GM21717 (cell line): ENCODE measurements at regions not wholly inside any gene's neighbourhood (a gene's known extent, or its start where the extent isn't known, plus 50 kb on each side); places are given as distances from the start of the nearest gene placed in this dataset.

Experiments used
- ATAC-seq: cut with Tn5 transposase; IDR thresholded peaks from one replicate; pipeline ENCODE4 v1.9.1; 2021; ENCODE audit warnings: mild to moderate bottlenecking, moderate library complexity; ENCODE audit not compliant: unreplicated experiment

DNA sequence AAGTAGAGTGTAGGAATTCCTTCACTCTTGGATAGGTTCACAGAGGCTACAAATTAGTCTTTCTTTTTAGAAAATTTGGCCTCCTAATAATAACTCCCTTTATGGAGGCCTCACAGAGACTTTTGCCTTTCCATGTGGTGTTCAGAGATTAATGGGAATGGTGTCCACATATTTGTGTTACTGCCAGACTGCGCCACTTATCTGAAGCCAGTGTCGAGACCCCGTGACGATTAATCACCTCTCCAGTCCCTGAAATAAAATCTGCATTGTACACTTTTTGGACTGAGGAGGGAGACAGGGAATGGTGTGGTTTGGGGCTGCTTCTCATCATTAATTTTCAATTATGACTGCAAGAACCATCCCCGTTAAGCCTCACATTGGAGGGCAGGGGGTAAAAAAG lies 980.5 kb downstream of the FLRT2 start:
- no peak for ATAC-seq

DNA sequence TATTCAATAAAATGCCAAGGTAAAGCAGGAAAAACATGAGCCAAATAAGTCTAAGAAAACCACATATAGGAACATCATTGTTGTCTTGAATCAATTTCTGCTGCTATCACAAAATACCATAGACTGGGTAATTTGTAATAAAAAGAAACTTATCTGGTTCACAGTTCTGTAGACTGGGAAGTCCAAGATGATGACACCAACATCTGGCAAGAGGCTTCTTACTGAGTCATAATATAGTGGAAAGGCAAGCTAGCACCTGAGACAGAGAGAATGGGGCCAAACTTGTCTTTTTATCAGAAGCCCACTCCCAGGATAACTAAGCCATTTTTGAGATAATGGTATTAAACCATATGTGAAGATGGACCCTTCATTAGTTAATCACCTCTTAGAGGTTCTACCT lies 975.9 kb downstream of the FLRT2 start:
- no peak for ATAC-seq

DNA sequence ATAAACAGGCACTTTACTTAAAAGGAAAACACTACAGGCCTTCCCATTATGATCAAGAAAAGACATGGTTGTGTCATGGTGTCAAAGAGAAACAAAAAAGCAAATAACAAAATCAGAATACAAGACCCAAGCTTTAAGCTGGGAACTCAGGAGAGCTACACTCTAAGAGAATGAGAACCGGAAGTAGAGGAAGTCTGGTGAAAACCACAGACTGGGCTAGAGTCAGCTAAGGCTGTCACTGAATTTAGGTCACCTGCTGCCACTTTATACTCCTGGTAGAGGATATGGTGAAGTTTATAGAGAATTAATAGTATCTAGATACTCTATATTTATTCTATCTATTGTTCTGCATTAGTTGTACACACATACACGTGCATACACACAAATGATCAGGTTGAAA lies 971.7 kb downstream of the FLRT2 start:
- ATAC-seq = no peak

DNA sequence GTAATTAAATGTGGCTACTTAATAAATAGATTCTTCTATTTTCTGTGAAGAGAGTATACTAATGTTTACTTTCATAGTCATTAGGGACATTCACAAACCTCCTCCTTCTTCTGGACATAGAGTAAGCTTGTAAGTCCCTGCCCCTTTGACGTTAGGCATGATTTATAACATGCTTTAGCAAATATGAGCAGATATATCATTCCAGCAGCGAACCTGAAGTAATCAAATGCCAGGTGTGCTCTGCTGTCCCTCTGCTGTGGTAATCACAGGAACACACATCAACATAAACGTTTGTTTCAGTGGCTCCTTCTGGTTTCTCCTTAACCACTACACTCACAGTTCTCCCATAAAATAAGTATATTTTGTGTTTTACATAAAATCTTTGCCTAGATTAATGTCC lies 961.8 kb downstream of the FLRT2 start:
- no peak for ATAC-seq

DNA sequence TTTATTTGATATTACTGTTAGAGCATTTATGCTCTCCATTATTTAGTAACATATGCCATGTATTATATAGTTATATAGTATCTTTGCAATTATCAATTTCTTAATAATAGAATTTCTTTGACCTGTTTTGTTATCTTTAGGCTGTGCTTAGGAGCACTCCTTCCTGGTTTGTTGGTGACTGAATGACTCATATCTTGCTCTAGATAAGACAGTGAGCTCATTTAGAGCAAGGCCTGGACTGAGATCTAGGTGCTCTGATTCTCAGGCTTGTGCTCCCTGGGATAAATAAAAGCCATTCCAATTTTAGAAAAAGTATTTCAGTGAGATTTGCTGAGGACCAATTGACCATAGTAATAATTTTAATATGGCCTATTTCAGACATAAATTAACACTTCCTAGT lies 951.2 kb downstream of the FLRT2 start:
- ATAC-seq = no peak

DNA sequence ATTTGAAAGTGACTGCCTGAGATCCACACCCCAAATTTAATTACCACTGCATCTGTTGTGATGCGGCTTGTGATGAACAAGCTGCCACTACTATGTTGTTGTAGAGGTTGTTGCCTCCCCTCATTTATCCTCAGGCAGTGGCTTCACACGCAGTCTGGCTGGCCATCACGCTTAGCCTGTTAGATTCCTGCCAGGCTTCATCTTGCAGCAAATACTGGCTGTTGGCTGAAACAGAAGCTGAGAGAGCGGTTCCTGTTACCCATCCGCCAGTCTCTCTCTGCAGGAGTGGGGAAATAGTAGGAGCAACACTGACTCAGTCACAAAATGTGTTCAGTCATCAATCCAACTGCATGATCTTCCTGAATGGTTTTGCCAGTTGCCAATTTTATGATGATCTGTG lies 934.4 kb downstream of the FLRT2 start:
- no peak for ATAC-seq

DNA sequence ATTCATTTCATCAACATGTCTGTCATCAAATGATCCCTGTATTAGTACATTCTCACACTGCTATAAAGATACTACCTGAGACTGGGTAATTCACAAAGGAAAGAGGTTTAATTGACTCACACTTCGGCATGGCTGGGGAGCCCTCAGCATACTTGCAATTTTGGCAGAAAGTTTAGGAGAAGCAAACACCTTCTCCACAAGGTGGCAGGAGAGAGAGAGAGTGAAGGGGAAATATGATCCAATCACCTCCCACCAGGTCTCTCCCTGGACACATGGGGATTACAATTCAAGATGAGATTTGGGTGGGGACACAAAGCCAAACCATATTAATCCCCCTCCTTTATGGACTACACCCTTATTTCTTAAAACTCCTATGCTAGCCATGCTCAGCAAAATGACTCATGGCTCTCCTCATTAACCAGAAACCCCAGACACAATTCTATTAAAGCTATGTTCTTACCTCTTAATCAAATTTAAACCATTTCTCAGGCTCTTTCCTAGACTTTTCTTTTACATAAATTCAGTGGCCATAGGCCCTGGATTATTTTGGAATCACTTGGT lies 932.3 kb downstream of the FLRT2 start:
- no peak for ATAC-seq

DNA sequence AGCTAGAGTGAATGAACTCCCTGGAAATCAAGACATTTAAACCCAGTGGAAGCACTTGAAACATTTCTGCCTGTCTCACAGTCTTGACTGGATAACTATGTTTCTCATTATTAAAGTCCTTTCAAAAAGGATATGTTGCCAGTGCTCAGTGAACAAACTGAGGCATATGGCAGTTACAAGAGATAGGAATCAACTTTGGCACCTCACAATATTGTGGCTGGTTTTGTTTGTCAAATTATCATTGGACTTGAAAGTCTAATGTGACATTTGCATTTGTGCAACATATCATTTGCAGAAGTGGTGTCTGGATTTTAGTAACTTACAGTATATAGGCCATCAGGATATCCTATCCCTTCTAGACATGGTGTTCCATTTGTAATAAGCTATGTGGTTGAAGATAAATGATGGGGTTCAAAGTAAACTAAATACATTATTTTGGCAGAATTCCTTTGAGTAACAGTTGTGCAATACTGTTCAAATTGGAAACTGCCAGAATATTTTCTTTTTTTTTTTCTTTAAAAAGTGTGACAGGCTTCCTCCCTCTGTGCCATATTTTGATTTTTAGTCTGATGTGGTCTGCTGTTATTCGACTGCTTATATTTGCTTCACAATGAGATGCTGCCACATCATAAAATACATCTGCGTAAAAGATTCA lies 927.7 kb downstream of the FLRT2 start:
- no peak for ATAC-seq

DNA sequence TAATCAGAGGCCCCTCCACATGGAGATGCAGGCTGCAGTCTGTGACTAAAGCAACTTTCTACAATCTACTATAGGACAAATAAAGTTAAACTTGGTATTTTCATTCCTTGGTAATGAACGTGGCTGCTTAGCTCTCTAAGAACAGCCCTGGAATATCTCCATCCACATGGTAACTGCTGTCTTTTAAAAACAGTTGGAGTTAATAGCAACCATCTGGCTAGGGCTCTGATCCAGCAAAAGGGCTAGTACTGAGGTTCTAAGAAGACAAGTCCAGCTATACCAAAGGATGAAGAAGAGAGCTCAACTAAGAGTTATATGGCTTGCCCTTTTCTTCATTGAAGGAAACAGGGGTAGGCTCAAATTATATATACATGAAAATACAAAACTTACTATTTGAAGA lies 920.1 kb downstream of the FLRT2 start:
- ATAC-seq = no peak

DNA sequence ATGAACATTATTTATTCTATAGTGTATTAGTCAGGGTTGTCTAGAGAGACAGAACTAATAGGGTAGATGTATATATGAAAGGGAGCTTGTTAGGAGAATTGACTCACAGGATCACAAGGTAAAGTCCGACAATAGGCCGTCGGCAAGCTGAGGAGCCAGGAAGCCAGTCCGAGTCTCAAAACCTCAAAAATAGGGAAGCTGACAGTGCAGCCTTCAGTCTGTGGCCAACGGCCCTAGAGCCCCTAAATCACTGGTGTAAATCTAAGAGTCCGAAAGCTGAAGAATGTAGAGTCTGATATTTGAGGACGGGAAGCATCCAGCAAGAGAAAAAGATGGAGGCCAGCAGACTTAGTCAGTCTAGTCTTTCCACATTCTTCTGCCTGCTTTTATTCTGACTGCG lies 912.2 kb downstream of the FLRT2 start:
- ATAC-seq = no peak

DNA sequence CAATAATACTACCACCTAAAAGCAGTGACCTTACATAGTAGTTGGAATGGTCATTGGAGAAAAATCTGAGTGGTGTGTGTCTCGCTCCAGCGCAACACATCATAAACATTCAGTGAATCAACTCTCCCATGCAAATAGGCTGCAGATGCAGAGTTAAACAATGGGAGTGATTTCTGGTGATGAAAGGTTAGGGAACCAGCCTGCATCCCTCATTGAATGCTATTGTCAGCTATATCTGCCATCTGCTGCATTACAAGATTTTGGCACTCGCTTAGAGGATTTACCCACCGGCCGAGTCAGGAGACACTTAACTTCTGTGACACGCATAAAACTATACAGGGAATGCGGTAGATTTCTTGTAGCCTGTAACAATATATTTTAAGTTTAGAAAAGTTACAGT lies 900.9 kb downstream of the FLRT2 start:
- ATAC-seq = no peak

DNA sequence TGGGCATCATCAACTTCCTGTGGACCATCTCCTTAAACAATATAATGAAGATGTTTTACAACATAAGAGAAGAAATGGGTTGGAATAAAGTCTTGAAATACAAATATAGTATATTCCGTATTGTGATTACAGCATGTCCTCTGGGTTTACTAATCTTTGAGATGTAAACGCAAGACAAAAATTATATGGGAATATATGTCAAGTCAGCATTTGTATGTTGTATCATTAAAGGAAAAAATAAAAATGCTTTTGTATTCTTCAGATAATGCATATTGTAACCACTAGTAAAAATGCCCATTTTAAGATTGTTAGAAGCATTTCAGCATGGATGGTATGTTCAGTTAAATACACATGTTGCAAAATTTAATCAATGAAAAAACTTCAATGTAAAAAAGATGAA lies 893.3 kb downstream of the FLRT2 start:
- ATAC-seq = no peak

DNA sequence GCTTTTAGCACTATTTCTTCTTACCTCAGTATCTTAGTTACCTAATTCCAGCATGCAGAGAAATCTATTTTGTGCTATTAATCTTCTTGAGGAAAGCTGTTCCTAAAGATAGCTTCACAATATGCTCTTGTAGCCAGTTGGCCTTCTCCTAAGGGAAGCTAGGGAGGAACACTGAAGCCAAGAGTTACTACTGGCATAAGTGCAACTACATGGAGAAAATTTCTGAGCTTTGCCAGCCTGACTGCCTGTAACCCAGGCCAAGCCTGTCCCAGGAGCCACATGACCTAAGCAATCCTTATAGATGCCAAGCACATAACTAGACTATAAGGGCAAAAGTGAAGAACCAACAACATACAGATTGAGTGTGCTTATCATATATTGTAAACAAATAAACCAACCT lies 890.2 kb downstream of the FLRT2 start:
- ATAC-seq = no peak

DNA sequence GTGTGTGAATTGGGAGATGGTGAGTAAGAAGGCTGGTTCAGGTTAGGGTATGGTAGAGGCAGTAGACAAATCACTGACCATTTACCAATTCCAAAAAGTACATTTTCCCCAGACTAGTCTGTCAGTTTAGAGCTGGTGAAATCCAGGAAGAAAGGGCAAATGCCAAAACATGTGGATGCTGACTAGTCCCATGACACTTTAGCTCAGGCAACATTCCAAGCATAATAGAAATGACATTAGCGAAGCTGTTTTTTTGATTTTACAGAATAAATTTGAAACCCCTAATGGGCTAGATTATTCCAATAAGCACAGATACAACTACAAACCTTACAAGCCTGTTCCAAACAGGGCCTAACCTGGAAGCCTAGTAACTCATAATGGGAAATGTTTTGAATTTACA lies 884.2 kb downstream of the FLRT2 start:
- no peak for ATAC-seq

DNA sequence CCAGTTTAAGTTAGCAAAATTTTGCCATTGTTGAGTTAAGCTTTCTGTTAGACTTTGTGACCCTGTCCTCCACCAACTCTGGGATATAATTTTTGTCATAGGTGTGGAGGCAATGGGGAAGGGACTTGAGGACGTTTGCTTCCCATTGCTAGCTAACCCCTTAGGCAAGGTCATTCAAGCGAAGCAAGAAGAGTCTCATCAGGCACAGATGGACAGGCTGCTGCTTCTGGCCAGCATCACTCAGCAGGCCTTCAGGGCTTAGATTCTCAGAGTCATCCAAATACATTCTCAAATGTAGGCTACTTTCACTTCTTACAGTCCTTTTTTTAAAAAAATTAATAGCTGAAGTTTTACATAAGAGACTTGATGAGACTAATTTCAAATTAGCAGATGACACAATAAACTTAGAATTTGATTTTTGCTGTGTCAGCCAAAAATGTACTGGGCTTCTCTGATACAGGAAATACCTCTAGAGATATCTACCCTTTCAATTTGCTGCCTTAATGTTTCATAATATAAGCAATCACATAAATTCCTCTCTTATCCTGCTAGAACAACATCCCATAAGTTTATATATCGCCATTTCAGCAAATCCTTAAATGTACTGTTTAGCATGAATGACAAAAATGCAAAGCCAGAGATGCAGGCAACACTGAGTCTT lies 875.2 kb downstream of the FLRT2 start:
- no peak for ATAC-seq

DNA sequence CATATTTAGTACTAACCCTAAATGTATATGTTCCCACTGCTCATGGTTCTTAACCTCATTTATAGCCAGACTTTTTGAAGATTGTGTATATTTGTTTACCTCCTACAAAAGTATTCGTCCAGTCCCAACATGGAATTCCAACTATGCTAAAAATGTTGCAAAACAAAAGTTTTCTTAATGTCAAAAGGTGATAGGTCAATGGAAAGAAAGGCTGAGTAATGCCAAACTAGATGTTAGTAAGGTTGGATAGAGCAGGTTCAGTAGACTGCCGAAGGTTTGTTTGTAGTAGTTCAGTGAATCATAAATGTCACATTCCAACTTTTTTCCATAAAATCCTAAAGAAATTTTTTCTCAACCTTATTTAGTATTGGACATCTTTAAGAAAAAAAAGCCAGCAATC lies 874.5 kb downstream of the FLRT2 start:
- ATAC-seq = no peak

DNA sequence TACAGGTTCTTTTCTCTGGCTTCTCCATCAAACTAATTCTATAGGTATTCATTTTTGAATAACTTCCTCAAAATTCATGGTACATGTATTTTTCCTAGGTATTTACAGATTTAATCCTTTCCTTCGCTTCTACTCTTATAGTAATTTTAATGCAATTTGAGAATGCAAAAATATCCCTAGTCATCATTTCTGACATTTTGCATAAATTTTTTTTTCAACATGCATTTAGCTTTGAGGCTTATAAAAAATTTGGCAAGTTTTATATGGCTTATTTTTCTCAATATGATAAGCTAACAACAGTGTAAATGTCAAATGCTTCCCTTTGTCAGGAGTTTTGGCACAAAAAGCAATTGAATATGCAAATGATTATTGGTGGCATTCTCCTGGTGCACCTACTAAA lies 872.6 kb downstream of the FLRT2 start:
- ATAC-seq = no peak

DNA sequence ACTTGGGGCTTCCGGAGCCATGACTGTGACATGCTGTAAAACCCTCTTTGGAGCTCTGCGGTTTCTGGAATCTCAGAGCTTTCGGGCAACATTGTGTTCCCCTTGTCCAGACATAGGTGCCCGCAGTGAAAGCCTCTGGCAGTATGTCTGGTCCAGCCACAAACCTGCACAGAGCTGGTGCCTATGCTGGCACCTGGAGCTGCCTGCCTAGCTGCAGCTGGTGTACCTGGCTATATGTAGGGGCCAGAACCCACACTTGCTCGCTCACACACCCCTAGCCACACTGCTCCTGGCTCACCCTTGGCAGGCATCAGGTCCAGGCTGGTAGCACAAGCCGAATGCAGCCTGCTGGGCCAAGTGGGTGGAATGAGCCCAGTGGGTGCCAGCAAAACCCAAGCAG lies 861.1 kb downstream of the FLRT2 start:
- ATAC-seq = no peak

DNA sequence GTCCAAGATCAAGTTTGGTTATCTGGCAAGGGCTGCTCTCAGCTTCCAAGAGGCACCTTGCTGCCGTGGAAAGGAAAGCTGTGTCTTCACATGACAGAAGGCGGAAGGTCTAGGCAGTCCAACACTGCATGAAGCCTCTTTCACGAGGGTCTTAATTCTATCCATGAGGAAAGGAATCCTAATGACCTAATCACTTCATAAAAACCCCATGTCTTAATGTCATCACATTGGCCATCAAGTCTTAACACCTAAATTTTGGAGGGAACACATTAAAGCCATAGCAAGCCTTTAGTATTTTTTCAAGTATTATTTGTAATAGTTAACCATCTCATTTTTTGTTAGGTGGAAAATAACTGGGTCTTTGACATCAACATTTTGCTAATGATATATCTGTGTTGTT lies 858.3 kb downstream of the FLRT2 start:
- ATAC-seq = no peak

DNA sequence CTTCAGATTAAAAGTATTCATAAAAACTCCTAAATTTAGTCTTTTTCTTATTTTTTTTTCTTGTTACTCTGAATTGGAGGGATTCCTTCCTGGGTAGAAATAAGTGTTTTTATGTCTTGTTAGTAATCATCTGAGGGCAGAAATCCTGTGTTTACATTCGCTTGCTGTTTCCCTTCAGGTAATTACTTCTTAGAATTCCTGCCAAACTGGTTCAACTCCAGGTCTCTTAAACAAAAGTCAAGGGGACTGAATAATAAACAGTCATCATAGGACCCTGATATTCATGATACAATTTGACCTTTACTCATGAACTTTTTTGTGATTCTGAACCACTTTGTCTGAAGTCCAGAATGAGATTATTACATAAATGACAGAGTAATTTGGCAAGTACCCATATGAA lies 843.9 kb downstream of the FLRT2 start:
- ATAC-seq = no peak

DNA sequence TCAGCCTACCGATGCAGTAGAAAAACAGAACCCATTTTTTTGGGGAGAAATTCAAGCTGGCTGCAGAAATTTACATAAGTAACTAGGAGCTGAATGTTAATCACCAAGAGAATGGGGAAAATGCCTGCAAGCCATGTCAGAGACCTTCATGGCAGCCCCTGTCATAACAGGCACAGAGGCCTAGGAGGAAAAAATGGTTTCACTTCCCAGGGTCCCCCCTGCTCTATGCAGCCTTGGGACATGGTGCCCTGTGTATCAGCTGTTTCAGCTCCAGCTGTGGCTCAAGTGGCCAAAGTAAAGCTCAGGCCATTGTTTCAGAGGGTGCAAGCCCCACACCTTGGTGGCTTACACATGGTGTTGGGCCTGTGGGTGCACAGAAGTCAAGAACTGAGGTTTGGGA lies 842.5 kb downstream of the FLRT2 start:
- no peak for ATAC-seq

DNA sequence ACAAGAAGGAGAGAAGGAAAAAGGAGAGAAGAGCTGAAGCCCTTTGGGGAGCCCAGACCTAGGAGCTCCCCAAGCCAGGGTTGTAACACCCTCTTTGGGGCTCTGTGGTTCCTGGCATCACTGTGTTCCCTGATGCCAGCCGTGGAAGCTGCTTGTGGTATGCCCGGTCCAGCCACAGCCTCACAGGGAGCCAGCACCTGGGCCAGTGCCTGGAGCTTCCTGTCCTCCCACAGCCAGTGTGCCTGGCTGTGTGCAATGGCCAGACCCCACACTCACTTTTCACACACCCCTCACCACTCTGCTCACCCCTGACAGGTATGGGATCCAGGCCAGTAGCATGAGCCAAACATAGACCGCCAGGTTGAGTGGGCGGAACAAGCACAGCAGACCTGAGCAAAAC lies 834.7 kb downstream of the FLRT2 start:
- no peak for ATAC-seq

DNA sequence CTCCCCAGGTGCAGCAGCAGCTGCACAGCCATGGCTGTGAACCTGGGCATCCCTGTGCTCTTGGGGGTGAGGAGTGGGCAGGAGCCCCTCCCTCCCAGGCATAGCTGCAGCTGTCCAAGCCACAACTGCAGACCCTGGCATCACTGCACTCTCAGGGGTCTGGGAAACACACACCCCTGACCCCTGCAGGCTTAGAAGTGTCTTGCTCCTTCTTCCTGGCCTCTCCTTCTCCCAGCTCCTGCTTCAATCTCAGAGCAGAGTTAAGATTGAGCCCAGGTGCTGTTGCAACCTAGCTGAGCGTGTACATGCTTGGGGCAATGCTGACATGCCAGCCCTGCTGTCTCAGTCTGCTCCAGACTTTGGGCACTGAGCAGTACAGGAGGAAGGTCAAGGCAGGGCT lies 833.6 kb downstream of the FLRT2 start:
- ATAC-seq = no peak
